SK-N-SH (cell line): ENCODE measurements at regions not wholly inside any gene's neighbourhood (a gene's known extent, or its start where the extent isn't known, plus 50 kb on each side); places are given as distances from the start of the nearest gene placed in this dataset.

Experiments
- CTCF ChIA-PET: fragments of 300-600, 350-600 bp; formaldehyde crosslinking; extraction: SDS; loops from one replicate; lab custom pipeline; 2021; lab: Yijun Ruan, JAX
- POLR2A ChIA-PET: fragments of 350-600 bp; sonication (Branson Sonifier 250); formaldehyde crosslinking; extraction: SDS; loops from one replicate; lab custom pipeline; 2020; ENCODE audit warnings: antibody characterized with exemption, inconsistent platforms; lab: Yijun Ruan, JAX
- DNase-seq: peaks from one replicate; pipeline ENCODE4 v3.0.0; 2012
- H2AFZ ChIP-seq: fragments of 200-600 bp; sonication (generic); 2 replicates; pipeline ENCODE4 v1.8.1; 2016; ENCODE audit warnings: antibody characterized with exemption, mild to moderate bottlenecking, low read depth
- H3F3A ChIP-seq: fragments of 200-600 bp; sonication (generic); replicated peaks from 2 replicates; pipeline ENCODE3; 2016; ENCODE audit warnings: antibody characterized with exemption, mild to moderate bottlenecking; ENCODE audit not compliant: insufficient read depth
- H3K27ac ChIP-seq, 2 experiments: fragments of 200-500 bp in 1 of 2; fragments of 200-600 bp in 1 of 2; sonication (Bioruptor generic) in 1 of 2; sonication (generic), shearing (Covaris generic) in 1 of 2; 2 replicates each; pipeline versions ENCODE4 v1.5.1 to v1.6.1; 2014 to 2016; ENCODE audit warnings: low read depth in 2 of 2, inconsistent platforms in 1 of 2, low read length in 1 of 2, mild to moderate bottlenecking in 1 of 2, mixed read lengths in 1 of 2
- H3K27me3 ChIP-seq: fragments of 200-600 bp; sonication (generic), shearing (Covaris generic); 2 replicates; pipeline ENCODE4 v1.6.1; 2016; ENCODE audit warnings: mixed run types; ENCODE audit not compliant: insufficient read depth
- H3K36me3 ChIP-seq, 2 experiments: fragments of 200-500 bp in 1 of 2; fragments of 200-600 bp in 1 of 2; sonication (Bioruptor generic) in 1 of 2; sonication (generic) in 1 of 2; replicated peaks in 1 of 2; 2 replicates each; pipeline versions ENCODE3 to v1.5.1; 2014 to 2016; ENCODE audit warnings: low read length in 1 of 2, mild to moderate bottlenecking in 1 of 2; ENCODE audit not compliant: insufficient read depth in 2 of 2, control insufficient read depth in 1 of 2
- H3K4me1 ChIP-seq, 2 experiments: fragments of 200-500 bp in 1 of 2; fragments of 200-600 bp in 1 of 2; sonication (Bioruptor generic) in 1 of 2; sonication (generic), shearing (Covaris generic) in 1 of 2; 2 replicates each; pipeline versions ENCODE4 v1.5.1 to v1.6.1; 2014 to 2016; ENCODE audit warnings: low read depth in 1 of 2, low read length in 1 of 2, mixed run types in 1 of 2; ENCODE audit not compliant: insufficient read depth in 2 of 2, control insufficient read depth in 1 of 2
- H3K4me2 ChIP-seq: fragments of 200-600 bp; sonication (generic), shearing (Covaris generic); 2 replicates; pipeline ENCODE4 v1.6.1; 2017; ENCODE audit warnings: mixed run types
- H3K4me3 ChIP-seq, 2 experiments: fragments of 200-500 bp in 1 of 2; fragments of 200-600 bp in 1 of 2; sonication (Bioruptor generic) in 1 of 2; sonication (generic), shearing (Covaris generic) in 1 of 2; 2 replicates each; pipeline versions ENCODE4 v1.5.1 to v1.8.1; 2014 to 2016; ENCODE audit warnings: low read depth in 2 of 2, inconsistent platforms in 1 of 2, low read length in 1 of 2, mild to moderate bottlenecking in 1 of 2, mixed read lengths in 1 of 2, moderate library complexity in 1 of 2
- H3K79me2 ChIP-seq: fragments of 200-600 bp; sonication (generic); 2 replicates; pipeline ENCODE4 v1.8.1; 2017; ENCODE audit warnings: mild to moderate bottlenecking; ENCODE audit not compliant: insufficient read depth
- H3K9ac ChIP-seq: fragments of 200-600 bp; sonication (generic); 2 replicates; pipeline ENCODE4 v1.6.1; 2017; ENCODE audit warnings: mixed run types
- H3K9me2 ChIP-seq: fragments of 200-600 bp; sonication (generic); 2 replicates; pipeline ENCODE4 v1.6.1; 2017; ENCODE audit warnings: mixed run types
- H3K9me3 ChIP-seq: fragments of 200-600 bp; sonication (generic); 2 replicates; pipeline ENCODE4 v1.6.1; 2017; ENCODE audit warnings: mixed run types, mild to moderate bottlenecking, moderate library complexity
- H4K20me1 ChIP-seq: fragments of 200-600 bp; sonication (generic); 2 replicates; pipeline ENCODE4 v1.6.1; 2017; ENCODE audit warnings: mild to moderate bottlenecking, mixed run types; ENCODE audit not compliant: insufficient read depth
- CTCF ChIP-seq: fragments of 200-600 bp; sonication (generic); IDR thresholded peaks from 2 replicates; pipeline ENCODE4 v1.6.1; 2017; ENCODE audit warnings: antibody characterized with exemption, mild to moderate bottlenecking, moderate library complexity
- EP300 ChIP-seq, 2 experiments: IDR thresholded peaks; 2 replicates each; pipeline versions ENCODE4 v1.4.0 to v1.6.1; 2012; ENCODE audit warnings: borderline replicate concordance in 1 of 2, low read depth in 1 of 2, low read length in 1 of 2
- EZH2phosphoT487 ChIP-seq: fragments of 200-600 bp; sonication (generic); IDR thresholded peaks from 2 replicates; pipeline ENCODE4 v1.6.1; 2017; ENCODE audit warnings: low read depth, mixed run types, mild to moderate bottlenecking, antibody characterized with exemption, moderate library complexity, borderline replicate concordance
- FOXJ3 ChIP-seq: sonication (generic); formaldehyde crosslinking; IDR thresholded peaks from 2 replicates; pipeline ENCODE4 v1.5.1; 2020; ENCODE audit warnings: mild to moderate bottlenecking, missing genetic modification reagents
- FOXM1 ChIP-seq: IDR thresholded peaks from 2 replicates; pipeline ENCODE4 v1.4.0; 2012; ENCODE audit warnings: low read depth, mild to moderate bottlenecking
- GATA2 ChIP-seq: sonication (generic); formaldehyde crosslinking; IDR thresholded peaks from 2 replicates; pipeline ENCODE4 v1.5.0; 2020; ENCODE audit warnings: mild to moderate bottlenecking, missing genetic modification reagents
- IRF3 ChIP-seq: fragments of 150-350 bp; IDR thresholded peaks from 2 replicates; pipeline ENCODE4 v1.6.1; 2016; ENCODE audit warnings: mild to moderate bottlenecking, low read depth, low read length
- JUND ChIP-seq: IDR thresholded peaks from 2 replicates; pipeline ENCODE4 v1.4.0; 2012
- MAX ChIP-seq: IDR thresholded peaks from 2 replicates; pipeline ENCODE4 v1.4.0; 2012; ENCODE audit warnings: low read depth
- MEF2A ChIP-seq: IDR thresholded peaks from 2 replicates; pipeline ENCODE4 v1.4.0; 2012; ENCODE audit warnings: low read depth, borderline replicate concordance
- MXI1 ChIP-seq: IDR thresholded peaks from 2 replicates; pipeline ENCODE4 v1.6.1; 2012; ENCODE audit warnings: mild to moderate bottlenecking, low read depth, low read length, improper control_type of control experiment
- NFIC ChIP-seq: IDR thresholded peaks from 2 replicates; pipeline ENCODE4 v1.4.0; 2012; ENCODE audit warnings: borderline replicate concordance
- NRF1 ChIP-seq: IDR thresholded peaks from 2 replicates; pipeline ENCODE4 v1.6.1; 2012; ENCODE audit warnings: low read depth, mild to moderate bottlenecking, low read length
- RAD21 ChIP-seq: IDR thresholded peaks from 2 replicates; pipeline ENCODE4 v1.6.1; 2012; ENCODE audit warnings: mild to moderate bottlenecking, low read length
- RFX5 ChIP-seq: IDR thresholded peaks from 2 replicates; pipeline ENCODE4 v1.6.1; 2012; ENCODE audit warnings: mild to moderate bottlenecking, improper control_type of control experiment, low read length
- TAF1 ChIP-seq: IDR thresholded peaks from 2 replicates; pipeline ENCODE4 v1.6.1; 2012; ENCODE audit warnings: low read depth, mild to moderate bottlenecking, low read length, moderate library complexity, borderline replicate concordance
- TCF12 ChIP-seq: IDR thresholded peaks from 2 replicates; pipeline ENCODE4 v1.4.0; 2012
- TEAD4 ChIP-seq: IDR thresholded peaks from 2 replicates; pipeline ENCODE4 v1.4.0; 2012; ENCODE audit warnings: mild to moderate bottlenecking, borderline replicate concordance; ENCODE audit not compliant: insufficient read depth
- USF2 ChIP-seq: fragments of 150-350 bp; IDR thresholded peaks from 2 replicates; pipeline ENCODE4 v1.6.1; 2017; ENCODE audit warnings: antibody characterized with exemption, low read length, low read depth, borderline replicate concordance
- ZBTB33 ChIP-seq: IDR thresholded peaks from 2 replicates; pipeline ENCODE4 v1.4.0; 2012; ENCODE audit warnings: low read depth, borderline replicate concordance
- whole genome bisulfite sequencing: methylation state at CpG from one replicate; pipeline ENCODE4 v1.1.6; 2017; ENCODE audit warnings: low lambda C conversion rate; 5-methylcytosine and 5-hydroxymethylcytosine counted together

GRCh38 chrX:69396916-69397315 is 107.2 kb upstream of the NALF2 start:
- Histone ChIP-seq H3K9me2 (no peaks in the 10 kb centered on the region), H3K27me3 (0 out of 2 replicates have a peak, but pooled peaks cover 2% of the 10 kb centered on the region)

More at GRCh38 chrX:69396916-69397315, 107.2 kb upstream of the NALF2 start:
- TF ChIP-seq EP300 (IDR thresholded peaks at IDR 0.05; ENCODE audit: borderline replicate concordance in 1 of 2, low read depth in 1 of 2, low read length in 1 of 2): no peak
- no peak for TF ChIP-seq MAX
- TF ChIP-seq ZBTB33: no peak
- TF ChIP-seq MXI1: no peak
- no peak for TF ChIP-seq EZH2phosphoT487
- no peak for TF ChIP-seq IRF3
- TF ChIP-seq TEAD4: no peak
- TF ChIP-seq NFIC: no peak
- TF ChIP-seq CTCF: no peak
- no peak for TF ChIP-seq JUND
- TF ChIP-seq RFX5: no peak
- TF ChIP-seq TCF12: no peak
- TF ChIP-seq USF2: no peak
- no peak for TF ChIP-seq FOXM1
- no peak for TF ChIP-seq GATA2 (CRISPR knock-in tag)
- no peak for TF ChIP-seq TAF1
- no peak for TF ChIP-seq FOXJ3 (CRISPR knock-in tag)
- TF ChIP-seq NRF1: no peak
- no peak for TF ChIP-seq RAD21
- TF ChIP-seq MEF2A: no peak
- Histone ChIP-seq H3K79me2 (no peaks in the 10 kb centered on the region), H3K4me1 (peaks cover 0 to 2% of the 10 kb centered on the region in 2 experiments; a peak in 1 of 4 replicates), H3K4me3 (no peak overlapping the region), H3F3A (no peaks in the 10 kb centered on the region), H2AFZ (no peak overlapping the region), H3K9me3 (no peaks in the 10 kb centered on the region), H3K9ac (no peak overlapping the region), H3K27ac (no peak overlapping the region), H4K20me1 (no peaks in the 10 kb centered on the region), H3K4me2 (no peak overlapping the region), H3K36me3 (no peaks in the 10 kb centered on the region)
- ChIA-PET CTCF (interaction anchor here (1.8 kb wide), 1 partner anchor 9 kb away, joined by 6 read pairs; no protein-coding TSS in a partner anchor), POLR2A (no interaction called here)
- DNase-seq: no peak
- 20% methylated on average over 4 of the region's 4 CpGs for WGBS
